ENCODE measurements at regions not wholly inside any gene's neighbourhood (a gene's known extent, or its start where the extent isn't known, plus 50 kb on each side); places are given as distances from the start of the nearest gene placed in this dataset.

DNA sequence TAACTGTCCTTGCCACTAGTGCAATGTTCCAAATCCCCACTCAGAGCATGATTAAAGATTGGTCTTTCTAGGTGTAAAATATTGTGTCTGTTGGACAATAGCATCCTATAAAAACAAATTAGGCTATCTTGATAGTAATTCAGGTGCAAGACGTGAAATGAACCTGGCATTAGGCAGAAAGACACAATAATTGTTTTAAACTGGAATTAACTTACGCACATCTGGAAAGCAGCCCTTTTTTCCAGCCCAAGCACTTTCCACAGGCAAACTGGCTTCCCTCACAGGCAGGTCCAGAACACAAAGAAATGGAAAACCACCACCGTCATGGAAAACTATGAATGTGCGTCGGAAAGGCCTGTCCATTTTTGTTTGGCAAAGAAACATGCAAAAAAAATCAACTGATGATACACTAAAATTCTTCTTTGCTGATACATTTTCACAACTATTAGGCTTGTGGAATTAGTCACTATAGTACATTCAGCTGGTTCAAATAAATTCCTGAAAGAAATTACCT, 474.7 kb upstream of the IL12A start:
- no peak for TF ChIP-seq POLR2A (IDR thresholded peaks at IDR 0.05)
- TF ChIP-seq, protein P1, sequence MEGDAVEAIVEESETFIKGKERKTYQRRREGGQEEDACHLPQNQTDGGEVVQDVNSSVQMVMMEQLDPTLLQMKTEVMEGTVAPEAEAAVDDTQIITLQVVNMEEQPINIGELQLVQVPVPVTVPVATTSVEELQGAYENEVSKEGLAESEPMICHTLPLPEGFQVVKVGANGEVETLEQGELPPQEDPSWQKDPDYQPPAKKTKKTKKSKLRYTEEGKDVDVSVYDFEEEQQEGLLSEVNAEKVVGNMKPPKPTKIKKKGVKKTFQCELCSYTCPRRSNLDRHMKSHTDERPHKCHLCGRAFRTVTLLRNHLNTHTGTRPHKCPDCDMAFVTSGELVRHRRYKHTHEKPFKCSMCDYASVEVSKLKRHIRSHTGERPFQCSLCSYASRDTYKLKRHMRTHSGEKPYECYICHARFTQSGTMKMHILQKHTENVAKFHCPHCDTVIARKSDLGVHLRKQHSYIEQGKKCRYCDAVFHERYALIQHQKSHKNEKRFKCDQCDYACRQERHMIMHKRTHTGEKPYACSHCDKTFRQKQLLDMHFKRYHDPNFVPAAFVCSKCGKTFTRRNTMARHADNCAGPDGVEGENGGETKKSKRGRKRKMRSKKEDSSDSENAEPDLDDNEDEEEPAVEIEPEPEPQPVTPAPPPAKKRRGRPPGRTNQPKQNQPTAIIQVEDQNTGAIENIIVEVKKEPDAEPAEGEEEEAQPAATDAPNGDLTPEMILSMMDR (IDR thresholded peaks at IDR 0.05), result no peak
